ENCODE measurements at regions not wholly inside any gene's neighbourhood (a gene's known extent, or its start where the extent isn't known, plus 50 kb on each side); places are given as distances from the start of the nearest gene placed in this dataset.

DNA sequence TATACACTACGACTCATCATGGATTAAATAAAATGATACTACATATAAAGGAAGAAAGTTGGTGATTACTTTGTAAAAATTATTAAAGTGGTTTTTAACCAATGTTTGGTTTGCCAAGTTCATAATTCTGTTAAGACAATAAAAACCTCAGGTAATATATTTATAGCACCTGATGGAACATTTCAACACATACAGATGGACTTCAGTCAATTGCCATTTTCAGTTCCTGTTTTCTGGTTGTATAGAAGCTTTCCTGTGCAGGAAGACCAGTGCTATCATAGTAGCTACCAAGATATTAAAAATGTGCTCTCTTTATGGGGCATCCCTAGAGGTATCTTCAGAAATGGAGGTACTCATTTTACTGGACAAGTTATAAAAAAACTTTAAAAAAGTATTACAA, 1686.4 kb downstream of the GRIK2 start:
- no peak overlapping the region for H3K27ac ChIP-seq (ENCODE audit: low read depth in 2 of 2, low read length in 1 of 2)
- H3K27me3 ChIP-seq (ENCODE audit: control insufficient read depth in 1 of 2, insufficient read depth in 2 of 2, low read length in 2 of 2), result no peaks in the 10 kb centered on the region
- WGBS, 2 donors, result 73 to 92% methylated on average over 1 of the region's 1 CpG
- H3K4me3 ChIP-seq (ENCODE audit: low read depth in 1 of 2, low read length in 2 of 2), result no peak overlapping the region
- H3K36me3 ChIP-seq (ENCODE audit: control insufficient read depth in 2 of 2, insufficient read depth in 2 of 2, low read length in 1 of 2), result no peaks in the 10 kb centered on the region
- no peaks in the 10 kb centered on the region for H3K4me1 ChIP-seq (ENCODE audit: control insufficient read depth in 2 of 2, insufficient read depth in 2 of 2, low read length in 1 of 2)
- no peaks in the 10 kb centered on the region for H3K9me3 ChIP-seq (ENCODE audit: control insufficient read depth in 2 of 2, insufficient read depth in 1 of 2, low read depth in 1 of 2, low read length in 1 of 2)

DNA sequence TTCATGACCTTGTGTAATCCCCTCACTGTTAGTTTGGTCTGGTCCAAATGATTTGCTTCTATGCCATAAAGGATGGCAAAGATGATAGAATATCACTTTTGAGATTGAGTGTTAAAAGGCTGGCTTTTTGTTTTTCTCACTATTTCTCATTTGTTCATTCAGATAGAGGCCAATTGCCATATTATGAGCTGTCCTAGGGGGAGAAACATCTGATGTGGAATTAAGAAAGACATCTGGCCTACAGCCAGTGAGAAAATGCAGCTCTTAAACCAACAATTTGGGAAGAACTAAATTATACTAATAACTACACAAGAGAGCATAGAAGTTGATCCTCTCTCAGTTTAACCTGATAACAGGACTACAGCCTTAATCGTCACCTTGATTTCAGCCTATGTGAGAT, 1668.6 kb downstream of the GRIK2 start:
- Histone ChIP-seq H3K27me3 (ENCODE audit: control insufficient read depth in 1 of 2, insufficient read depth in 2 of 2, low read length in 2 of 2) (no peaks in the 10 kb centered on the region), H3K27ac (ENCODE audit: low read depth in 2 of 2, low read length in 1 of 2) (no peak overlapping the region), H3K36me3 (ENCODE audit: control insufficient read depth in 2 of 2, insufficient read depth in 2 of 2, low read length in 1 of 2) (no peaks in the 10 kb centered on the region), H3K4me1 (ENCODE audit: control insufficient read depth in 2 of 2, insufficient read depth in 2 of 2, low read length in 1 of 2) (no peaks in the 10 kb centered on the region), H3K4me3 (ENCODE audit: low read depth in 1 of 2, low read length in 2 of 2) (no peak overlapping the region), H3K9me3 (ENCODE audit: control insufficient read depth in 2 of 2, insufficient read depth in 1 of 2, low read depth in 1 of 2, low read length in 1 of 2) (no peaks in the 10 kb centered on the region)
- 91 to 97% methylated on average over 1 of the region's 1 CpG for WGBS, 2 donors

DNA sequence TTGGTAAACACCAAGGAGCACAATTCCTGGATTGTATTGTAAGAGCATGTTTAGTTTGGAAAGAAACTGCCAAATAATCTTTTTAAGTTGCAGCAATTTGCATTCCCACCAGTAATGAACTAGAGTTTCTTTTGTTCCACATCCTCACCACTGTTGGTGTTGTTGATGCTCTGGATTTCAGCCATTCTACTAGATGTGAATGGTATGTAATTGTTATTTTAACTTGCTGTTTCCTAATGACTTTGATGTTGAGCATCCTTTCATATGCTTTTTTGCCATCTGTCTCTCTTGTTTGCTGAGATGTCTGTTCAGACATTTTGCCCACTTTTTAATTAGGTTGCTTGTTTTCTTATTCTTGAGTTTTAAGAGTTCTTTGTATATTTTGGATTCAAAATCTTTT, 1654.1 kb downstream of the GRIK2 start:
- Histone ChIP-seq H3K4me3 (ENCODE audit: low read depth in 1 of 2, low read length in 2 of 2) (no peak overlapping the region), H3K27me3 (ENCODE audit: control insufficient read depth in 1 of 2, insufficient read depth in 2 of 2, low read length in 2 of 2) (no peaks in the 10 kb centered on the region), H3K9me3 (ENCODE audit: control insufficient read depth in 2 of 2, insufficient read depth in 1 of 2, low read depth in 1 of 2, low read length in 1 of 2) (no peaks in the 10 kb centered on the region), H3K27ac (ENCODE audit: low read depth in 2 of 2, low read length in 1 of 2) (no peak overlapping the region), H3K4me1 (ENCODE audit: control insufficient read depth in 2 of 2, insufficient read depth in 2 of 2, low read length in 1 of 2) (no peaks in the 10 kb centered on the region), H3K36me3 (ENCODE audit: control insufficient read depth in 2 of 2, insufficient read depth in 2 of 2, low read length in 1 of 2) (no peaks in the 10 kb centered on the region)

DNA sequence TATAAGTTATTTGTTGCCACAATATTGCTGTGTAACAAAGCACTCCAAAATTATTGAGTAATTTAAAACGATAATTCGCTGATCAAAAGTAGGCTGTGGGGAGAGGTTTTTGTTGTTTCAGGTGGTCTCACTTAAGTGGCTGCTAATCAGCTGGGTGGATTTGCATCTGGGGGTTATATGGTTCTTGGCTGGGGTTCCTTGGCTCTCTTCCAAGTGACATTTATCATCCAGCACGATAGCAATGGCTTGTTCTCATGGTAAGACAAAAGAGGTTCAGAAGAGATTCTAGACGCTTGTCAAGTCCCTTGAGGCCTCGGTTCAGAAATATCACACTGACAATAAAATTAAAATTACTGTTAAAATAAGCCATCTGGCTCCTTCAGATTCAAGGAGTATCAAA, 1648.8 kb downstream of the GRIK2 start:
- Histone ChIP-seq H3K27ac (ENCODE audit: low read depth in 2 of 2, low read length in 1 of 2) (no peak overlapping the region), H3K4me3 (ENCODE audit: low read depth in 1 of 2, low read length in 2 of 2) (no peak overlapping the region), H3K27me3 (ENCODE audit: control insufficient read depth in 1 of 2, insufficient read depth in 2 of 2, low read length in 2 of 2) (no peaks in the 10 kb centered on the region), H3K36me3 (ENCODE audit: control insufficient read depth in 2 of 2, insufficient read depth in 2 of 2, low read length in 1 of 2) (no peaks in the 10 kb centered on the region), H3K9me3 (ENCODE audit: control insufficient read depth in 2 of 2, insufficient read depth in 1 of 2, low read depth in 1 of 2, low read length in 1 of 2) (no peaks in the 10 kb centered on the region), H3K4me1 (ENCODE audit: control insufficient read depth in 2 of 2, insufficient read depth in 2 of 2, low read length in 1 of 2) (no peaks in the 10 kb centered on the region)
- 55 to 57% methylated on average over 5 of the region's 5 CpGs for WGBS, 2 donors

DNA sequence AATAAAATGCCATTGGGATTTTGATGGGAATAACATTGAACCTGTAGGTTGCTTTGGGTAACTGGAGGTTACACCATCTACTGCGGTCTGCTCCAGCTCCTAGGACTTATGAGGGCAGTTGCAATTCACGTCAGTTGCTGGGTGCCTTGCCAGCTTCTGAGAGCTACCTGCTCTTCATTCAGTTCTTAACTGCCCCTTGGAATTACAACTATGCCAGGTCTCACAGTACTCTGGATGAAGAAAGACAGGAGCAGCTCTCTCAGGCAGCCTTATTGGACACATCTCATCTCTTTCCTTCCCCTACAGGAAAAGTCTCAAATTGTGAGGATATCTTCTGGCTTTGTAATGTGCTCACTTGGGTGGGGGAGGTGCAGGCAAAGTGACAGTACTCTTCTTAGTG, 1643.3 kb downstream of the GRIK2 start:
- Histone ChIP-seq H3K36me3 (ENCODE audit: control insufficient read depth in 2 of 2, insufficient read depth in 2 of 2, low read length in 1 of 2) (no peaks in the 10 kb centered on the region), H3K9me3 (ENCODE audit: control insufficient read depth in 2 of 2, insufficient read depth in 1 of 2, low read depth in 1 of 2, low read length in 1 of 2) (peaks cover 4% of the 10 kb centered on the region in 2 donors)
- WGBS, 2 donors, result 73 to 79% methylated on average over 2 of the region's 2 CpGs

DNA sequence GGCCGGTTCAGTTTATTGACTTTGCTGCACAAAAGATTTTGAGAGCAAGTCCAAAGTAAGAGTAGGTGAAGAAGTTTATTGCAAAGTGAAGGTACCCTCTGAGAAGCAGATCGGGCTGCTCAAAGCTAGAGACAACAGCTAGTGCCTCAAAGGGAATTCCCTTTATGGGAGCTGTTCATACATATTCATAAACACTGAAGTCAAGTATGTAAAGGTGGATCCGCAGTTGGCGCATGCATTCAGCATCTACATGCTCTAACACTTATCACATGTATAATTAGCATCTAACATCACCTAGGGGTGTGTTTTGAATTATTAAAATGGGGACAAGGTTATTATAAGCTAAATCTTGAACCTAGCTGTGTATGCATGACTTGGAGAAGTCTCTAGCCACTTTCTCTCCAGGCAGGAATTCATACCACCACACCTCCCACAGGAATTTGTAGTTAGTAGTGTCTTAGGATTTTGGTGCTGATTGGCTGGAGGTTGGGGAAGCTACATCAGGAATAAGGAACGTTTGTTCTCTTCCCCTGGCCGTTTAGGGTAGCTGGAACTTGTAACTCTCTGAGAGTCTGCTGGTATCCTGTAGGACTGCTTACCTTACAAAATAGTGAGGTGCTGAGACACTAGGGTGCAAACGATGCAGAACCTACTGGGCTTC, 1633.9 kb downstream of the GRIK2 start:
- H3K27ac ChIP-seq (ENCODE audit: low read depth in 2 of 2, low read length in 1 of 2), result no peak overlapping the region
- H3K27me3 ChIP-seq (ENCODE audit: control insufficient read depth in 1 of 2, insufficient read depth in 2 of 2, low read length in 2 of 2), result no peaks in the 10 kb centered on the region
- H3K36me3 ChIP-seq (ENCODE audit: control insufficient read depth in 2 of 2, insufficient read depth in 2 of 2, low read length in 1 of 2), result no peaks in the 10 kb centered on the region
- no peak overlapping the region for H3K4me3 ChIP-seq (ENCODE audit: low read depth in 1 of 2, low read length in 2 of 2)
- 62 to 68% methylated on average over 7 of the region's 7 CpGs for WGBS, 2 donors
- H3K4me1 ChIP-seq (ENCODE audit: control insufficient read depth in 2 of 2, insufficient read depth in 2 of 2, low read length in 1 of 2), result no peaks in the 10 kb centered on the region
- H3K9me3 ChIP-seq (ENCODE audit: control insufficient read depth in 2 of 2, insufficient read depth in 1 of 2, low read depth in 1 of 2, low read length in 1 of 2), result peaks cover 0 to 2% of the 10 kb centered on the region in 2 donors

More for the DNA sequence above, 1643.3 kb downstream of the GRIK2 start:
- no peaks in the 10 kb centered on the region for H3K4me1 ChIP-seq (ENCODE audit: control insufficient read depth in 2 of 2, insufficient read depth in 2 of 2, low read length in 1 of 2)
- H3K4me3 ChIP-seq (ENCODE audit: low read depth in 1 of 2, low read length in 2 of 2), result no peak overlapping the region
- H3K27ac ChIP-seq (ENCODE audit: low read depth in 2 of 2, low read length in 1 of 2), result no peak overlapping the region
- no peaks in the 10 kb centered on the region for H3K27me3 ChIP-seq (ENCODE audit: control insufficient read depth in 1 of 2, insufficient read depth in 2 of 2, low read length in 2 of 2)

DNA sequence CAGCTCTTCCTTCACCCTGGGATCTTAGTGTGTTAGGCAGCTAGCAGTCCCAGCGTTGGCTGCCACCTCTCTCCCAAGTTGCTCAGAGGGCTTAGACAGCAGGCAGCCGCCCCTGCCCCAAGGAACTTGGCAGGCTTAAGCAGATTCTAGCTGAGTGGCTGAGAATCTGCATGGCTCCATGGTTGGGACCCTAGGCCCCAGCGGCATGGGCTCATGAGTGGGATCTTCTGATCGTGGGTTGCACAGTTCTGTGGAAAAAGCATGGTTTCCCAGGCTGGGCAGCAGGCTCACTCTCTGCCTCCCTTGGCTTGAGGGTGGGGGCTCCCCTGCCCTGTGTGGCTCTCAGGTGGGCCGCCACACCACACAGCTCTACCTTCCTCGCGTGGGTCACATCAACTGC, 1624.9 kb downstream of the GRIK2 start:
- WGBS, 2 donors, result 92 to 94% methylated on average over 7 of the region's 7 CpGs
- Histone ChIP-seq H3K27ac (ENCODE audit: low read depth in 2 of 2, low read length in 1 of 2) (no peak overlapping the region), H3K4me3 (ENCODE audit: low read depth in 1 of 2, low read length in 2 of 2) (no peak overlapping the region), H3K4me1 (ENCODE audit: control insufficient read depth in 2 of 2, insufficient read depth in 2 of 2, low read length in 1 of 2) (no peaks in the 10 kb centered on the region), H3K9me3 (ENCODE audit: control insufficient read depth in 2 of 2, insufficient read depth in 1 of 2, low read depth in 1 of 2, low read length in 1 of 2) (peaks cover 0 to 7% of the 10 kb centered on the region in 2 donors), H3K36me3 (ENCODE audit: control insufficient read depth in 2 of 2, insufficient read depth in 2 of 2, low read length in 1 of 2) (no peaks in the 10 kb centered on the region), H3K27me3 (ENCODE audit: control insufficient read depth in 1 of 2, insufficient read depth in 2 of 2, low read length in 2 of 2) (no peaks in the 10 kb centered on the region)

DNA sequence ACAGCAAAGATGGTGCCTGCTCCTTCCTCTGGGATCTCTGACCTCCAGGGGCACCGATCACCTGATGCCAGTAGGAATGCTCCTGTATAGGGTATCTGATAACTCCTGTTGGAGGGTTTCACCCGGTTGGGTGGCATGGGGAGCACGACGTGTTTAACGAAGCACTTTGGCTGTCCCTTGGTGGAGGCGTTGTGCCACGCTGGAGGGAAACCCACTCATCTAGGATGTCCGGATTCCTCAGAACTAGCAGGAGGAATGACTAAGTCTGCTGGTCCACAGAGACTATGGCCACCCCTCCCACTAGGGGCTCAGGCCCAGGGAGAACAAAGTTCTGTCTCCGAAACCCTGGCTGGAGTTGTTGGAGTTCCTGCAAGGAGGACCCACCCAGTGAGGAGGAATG, 1624.4 kb downstream of the GRIK2 start:
- H3K4me1 ChIP-seq (ENCODE audit: control insufficient read depth in 2 of 2, insufficient read depth in 2 of 2, low read length in 1 of 2), result no peaks in the 10 kb centered on the region
- H3K9me3 ChIP-seq (ENCODE audit: control insufficient read depth in 2 of 2, insufficient read depth in 1 of 2, low read depth in 1 of 2, low read length in 1 of 2), result peaks cover 0 to 7% of the 10 kb centered on the region in 2 donors
- WGBS, 2 donors, result 94% methylated on average over 9 of the region's 9 CpGs
- no peak overlapping the region for H3K27ac ChIP-seq (ENCODE audit: low read depth in 2 of 2, low read length in 1 of 2)
- no peak overlapping the region for H3K4me3 ChIP-seq (ENCODE audit: low read depth in 1 of 2, low read length in 2 of 2)
- H3K36me3 ChIP-seq (ENCODE audit: control insufficient read depth in 2 of 2, insufficient read depth in 2 of 2, low read length in 1 of 2), result no peaks in the 10 kb centered on the region
- H3K27me3 ChIP-seq (ENCODE audit: control insufficient read depth in 1 of 2, insufficient read depth in 2 of 2, low read length in 2 of 2), result no peaks in the 10 kb centered on the region

DNA sequence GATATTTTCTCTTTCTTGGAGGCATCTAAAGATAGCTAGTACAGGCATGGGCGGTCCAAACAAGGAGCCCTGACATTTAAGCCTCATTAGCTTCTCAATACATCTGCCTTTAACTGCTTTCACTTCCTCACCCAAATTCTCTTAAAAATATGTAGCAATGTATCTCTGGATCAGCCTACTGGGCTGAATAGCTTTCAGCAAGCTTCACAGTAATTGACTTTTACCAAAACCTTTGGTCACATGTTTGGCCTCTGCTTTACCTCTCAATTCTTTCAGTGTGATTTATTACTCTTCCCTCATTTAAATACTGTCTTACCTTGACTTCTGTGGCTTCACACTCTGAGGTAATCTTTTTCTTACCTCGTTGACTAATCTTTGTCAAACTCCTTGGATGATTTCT, 1618.1 kb downstream of the GRIK2 start:
- no peaks in the 10 kb centered on the region for H3K9me3 ChIP-seq (ENCODE audit: control insufficient read depth in 2 of 2, insufficient read depth in 1 of 2, low read depth in 1 of 2, low read length in 1 of 2)
- 46 to 47% methylated on average over 2 of the region's 2 CpGs for WGBS, 2 donors
- H3K4me1 ChIP-seq (ENCODE audit: control insufficient read depth in 2 of 2, insufficient read depth in 2 of 2, low read length in 1 of 2), result no peaks in the 10 kb centered on the region
- no peak overlapping the region for H3K4me3 ChIP-seq (ENCODE audit: low read depth in 1 of 2, low read length in 2 of 2)
- no peak overlapping the region for H3K27ac ChIP-seq (ENCODE audit: low read depth in 2 of 2, low read length in 1 of 2)
- no peaks in the 10 kb centered on the region for H3K27me3 ChIP-seq (ENCODE audit: control insufficient read depth in 1 of 2, insufficient read depth in 2 of 2, low read length in 2 of 2)
- H3K36me3 ChIP-seq (ENCODE audit: control insufficient read depth in 2 of 2, insufficient read depth in 2 of 2, low read length in 1 of 2), result no peaks in the 10 kb centered on the region

DNA sequence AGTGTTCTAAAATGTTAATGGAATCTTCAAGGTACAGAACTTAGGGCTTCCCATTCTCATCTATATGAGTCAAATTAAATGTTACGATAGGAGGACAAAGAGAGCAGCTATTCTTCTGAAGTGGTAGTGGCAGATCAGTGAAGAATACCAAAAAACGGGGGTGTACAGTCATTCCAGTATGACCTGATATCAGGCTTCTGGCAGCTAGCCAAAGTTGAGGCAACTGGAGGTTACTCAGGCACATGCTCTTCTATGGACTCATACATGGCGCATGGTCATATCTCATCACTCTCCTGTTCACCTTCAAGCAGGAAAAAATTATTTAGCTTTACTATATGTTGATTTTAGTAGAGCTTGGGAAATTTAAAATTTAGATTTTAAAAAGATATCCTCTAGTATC, 1608.8 kb downstream of the GRIK2 start:
- no peaks in the 10 kb centered on the region for H3K4me1 ChIP-seq (ENCODE audit: control insufficient read depth in 2 of 2, insufficient read depth in 2 of 2, low read length in 1 of 2)
- H3K27ac ChIP-seq (ENCODE audit: low read depth in 2 of 2, low read length in 1 of 2), result no peak overlapping the region
- no peaks in the 10 kb centered on the region for H3K27me3 ChIP-seq (ENCODE audit: control insufficient read depth in 1 of 2, insufficient read depth in 2 of 2, low read length in 2 of 2)
- no peaks in the 10 kb centered on the region for H3K9me3 ChIP-seq (ENCODE audit: control insufficient read depth in 2 of 2, insufficient read depth in 1 of 2, low read depth in 1 of 2, low read length in 1 of 2)
- WGBS, 2 donors, result 70 to 73% methylated on average over 3 of the region's 3 CpGs
- no peak overlapping the region for H3K4me3 ChIP-seq (ENCODE audit: low read depth in 1 of 2, low read length in 2 of 2)
- no peaks in the 10 kb centered on the region for H3K36me3 ChIP-seq (ENCODE audit: control insufficient read depth in 2 of 2, insufficient read depth in 2 of 2, low read length in 1 of 2)
